ENCODE measurements at regions not wholly inside any gene's neighbourhood (a gene's known extent, or its start where the extent isn't known, plus 50 kb on each side); places are given as distances from the start of the nearest gene placed in this dataset.
A peak's percentile ranks its signal among the peaks of the same experiment; 100 is the strongest.

DNA sequence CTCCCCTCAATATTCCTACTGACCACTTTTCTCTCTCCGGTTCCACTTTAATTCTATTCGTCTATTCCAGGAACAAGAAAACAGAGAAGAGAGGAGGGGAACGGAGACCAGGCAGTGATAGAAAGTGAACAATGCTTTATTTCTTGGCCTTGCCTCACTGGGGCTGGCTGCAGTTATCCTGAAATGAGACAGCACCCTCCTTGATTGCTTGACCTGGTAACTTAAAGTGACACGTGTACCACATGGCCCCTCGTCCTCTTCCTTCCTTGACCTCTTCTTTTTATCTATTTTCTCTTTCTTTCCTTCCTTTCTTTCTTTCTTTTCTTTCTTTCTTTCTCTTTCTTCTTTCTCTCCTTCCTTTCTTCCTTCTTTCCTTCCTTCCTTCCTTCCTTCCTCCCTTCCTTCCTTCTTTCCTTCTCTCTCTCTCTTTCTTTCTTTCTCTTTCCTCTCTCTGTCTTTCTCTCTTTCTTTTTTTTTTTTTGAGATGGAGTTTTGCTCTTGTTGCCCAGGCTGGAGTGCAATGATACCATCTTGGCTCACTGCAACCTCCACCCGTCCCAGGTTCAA, 52.8 kb upstream of the CLMP start:
- no peaks in the 10 kb centered on the region for H3K36me3 ChIP-seq (ENCODE audit: control insufficient read depth, insufficient read depth, low read length)
- 50% methylated on average over 3 of the region's 6 CpGs for WGBS (ENCODE audit: insufficient coverage, low lambda C conversion rate)
- DNase-seq, result no peak
- no peak overlapping the region for H3K4me3 ChIP-seq (ENCODE audit: low read length)
- no peaks in the 10 kb centered on the region for H3K9me3 ChIP-seq (ENCODE audit: control insufficient read depth, low read depth, low read length)
- no peak overlapping the region for H3K27ac ChIP-seq (ENCODE audit: low read length)
- no peaks in the 10 kb centered on the region for H3K27me3 ChIP-seq (ENCODE audit: control insufficient read depth, insufficient read depth, low read length)
- no peaks in the 10 kb centered on the region for H3K4me1 ChIP-seq (ENCODE audit: control insufficient read depth, insufficient read depth, low read length)

DNA sequence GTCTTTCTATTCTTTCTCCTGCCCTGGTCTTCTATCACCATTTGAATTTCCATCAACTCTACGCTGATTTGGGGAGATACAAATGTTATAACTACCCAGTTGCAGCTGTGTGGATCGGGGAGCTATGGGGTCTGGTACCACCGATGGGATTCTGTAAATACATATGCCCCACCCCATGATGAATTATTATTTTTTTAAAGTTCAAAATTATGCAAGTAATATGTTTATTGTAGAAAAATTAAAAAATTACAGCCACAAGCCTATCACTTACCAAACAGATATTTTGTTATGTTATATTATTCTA, 52.4 kb upstream of the CLMP start:
- no peaks in the 10 kb centered on the region for H3K36me3 ChIP-seq (ENCODE audit: control insufficient read depth, insufficient read depth, low read length)
- WGBS (ENCODE audit: insufficient coverage, low lambda C conversion rate), result no CpG with 5 or more reads among the region's 3 CpGs
- H3K9me3 ChIP-seq (ENCODE audit: control insufficient read depth, low read depth, low read length), result no peaks in the 10 kb centered on the region
- no peak overlapping the region for H3K4me3 ChIP-seq (ENCODE audit: low read length)
- no peaks in the 10 kb centered on the region for H3K4me1 ChIP-seq (ENCODE audit: control insufficient read depth, insufficient read depth, low read length)
- no peaks in the 10 kb centered on the region for H3K27me3 ChIP-seq (ENCODE audit: control insufficient read depth, insufficient read depth, low read length)
- H3K27ac ChIP-seq (ENCODE audit: low read length), result no peak overlapping the region
- DNase-seq, result no peak

DNA sequence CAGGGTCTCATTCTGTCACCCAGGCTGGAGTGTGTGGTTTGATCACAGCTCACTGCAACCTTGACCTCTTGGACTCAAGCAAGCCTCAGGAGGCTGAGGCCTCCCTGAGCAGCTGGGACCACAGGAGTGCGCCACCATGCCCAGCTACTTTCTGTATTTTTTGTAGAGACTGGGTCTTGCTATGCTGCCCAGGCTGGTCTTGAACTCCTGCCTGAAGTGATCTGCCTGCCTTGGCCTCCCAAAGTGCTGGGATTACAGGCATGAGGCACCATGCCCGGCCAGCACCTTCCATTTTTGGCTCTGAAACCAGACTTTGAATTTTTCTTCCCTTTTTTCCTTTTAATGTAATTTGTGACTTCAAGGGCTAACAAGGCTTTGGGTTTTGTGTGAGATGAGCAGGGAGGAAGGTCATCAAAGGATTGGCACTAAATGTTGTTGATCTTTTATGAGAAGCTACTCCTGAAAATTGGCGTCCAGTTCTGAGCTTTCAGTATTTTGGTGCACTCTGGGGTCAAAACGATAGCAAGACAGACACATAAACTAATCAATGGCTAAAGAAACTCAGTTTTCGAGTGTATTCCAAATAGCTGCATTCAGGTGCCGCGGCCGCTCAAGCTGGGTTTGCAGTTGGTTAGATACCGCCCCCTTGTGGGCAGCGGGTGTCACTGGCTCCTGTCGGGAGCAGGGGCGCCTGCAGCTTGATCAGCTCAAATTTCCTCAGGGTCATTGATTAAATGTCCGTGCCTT, 51.9 kb upstream of the CLMP start:
- no peaks in the 10 kb centered on the region for H3K4me1 ChIP-seq (ENCODE audit: control insufficient read depth, insufficient read depth, low read length)
- no peak overlapping the region for H3K27ac ChIP-seq (ENCODE audit: low read length)
- H3K36me3 ChIP-seq (ENCODE audit: control insufficient read depth, insufficient read depth, low read length), result no peaks in the 10 kb centered on the region
- WGBS (ENCODE audit: insufficient coverage, low lambda C conversion rate), result no CpG with 5 or more reads among the region's 13 CpGs
- H3K27me3 ChIP-seq (ENCODE audit: control insufficient read depth, insufficient read depth, low read length), result no peaks in the 10 kb centered on the region
- H3K4me3 ChIP-seq (ENCODE audit: low read length), result no peak overlapping the region
- H3K9me3 ChIP-seq (ENCODE audit: control insufficient read depth, low read depth, low read length), result no peaks in the 10 kb centered on the region
- DNase-seq, result peak; percentile 61 to 65

DNA sequence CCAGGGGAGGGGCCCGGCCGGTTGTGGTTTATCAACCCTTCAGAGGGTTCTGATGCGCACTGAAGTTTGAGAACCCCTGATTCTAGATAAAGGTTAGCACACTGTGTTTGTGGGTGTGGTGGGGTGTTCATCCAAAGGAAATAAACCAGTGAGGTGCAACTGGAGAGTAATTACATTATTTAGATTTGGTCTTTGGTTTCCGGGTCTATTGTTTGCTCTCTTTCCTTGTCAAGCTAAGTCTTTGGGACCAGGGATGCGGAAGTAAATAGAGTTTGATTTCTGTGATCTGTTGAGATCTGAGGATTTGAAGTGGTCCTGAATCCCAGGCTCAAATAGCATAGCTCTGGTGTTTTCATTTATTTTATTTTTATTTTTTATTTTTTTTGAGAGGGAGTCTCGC, 50.5 kb upstream of the CLMP start:
- Histone ChIP-seq H3K4me1 (ENCODE audit: control insufficient read depth, insufficient read depth, low read length) (no peaks in the 10 kb centered on the region), H3K9me3 (ENCODE audit: control insufficient read depth, low read depth, low read length) (no peaks in the 10 kb centered on the region)
- WGBS (ENCODE audit: insufficient coverage, low lambda C conversion rate), result 90% methylated on average over 2 of the region's 6 CpGs

More for the DNA sequence above, 50.5 kb upstream of the CLMP start:
- no peak for DNase-seq
- Histone ChIP-seq H3K36me3 (ENCODE audit: control insufficient read depth, insufficient read depth, low read length) (no peaks in the 10 kb centered on the region), H3K27me3 (ENCODE audit: control insufficient read depth, insufficient read depth, low read length) (no peaks in the 10 kb centered on the region), H3K27ac (ENCODE audit: low read length) (no peak overlapping the region), H3K4me3 (ENCODE audit: low read length) (no peak overlapping the region)
